HCEC 1CT (cell line): ENCODE measurements at regions not wholly inside any gene's neighbourhood (a gene's known extent, or its start where the extent isn't known, plus 50 kb on each side); places are given as distances from the start of the nearest gene placed in this dataset.

Experiments
- DNase-seq: peaks from one replicate; pipeline ENCODE4 v3.0.0-alpha.2; 2017

GRCh38 chr10:8946451-8946850 lies 892.0 kb downstream of the GATA3 start:
- DNase-seq = no peak

- DNase-seq = no peak
These were observed 896.5 kb downstream of the GATA3 start for GRCh38 chr10:8950978-8951377.

GRCh38 chr10:8951440-8952089 lies 897.1 kb downstream of the GATA3 start:
- no peak for DNase-seq

- no peak for DNase-seq
These were observed 901.9 kb downstream of the GATA3 start for GRCh38 chr10:8956400-8956799.

GRCh38 chr10:8962249-8962648 lies 907.8 kb downstream of the GATA3 start:
- no peak for DNase-seq

GRCh38 chr10:8967061-8967460 lies 912.6 kb downstream of the GATA3 start:
- DNase-seq = peak; percentile 32

- DNase-seq = no peak
These were observed 915.4 kb downstream of the GATA3 start for GRCh38 chr10:8969853-8970252.

- no peak for DNase-seq
These were observed 921.0 kb downstream of the GATA3 start for GRCh38 chr10:8975535-8975934.

GRCh38 chr10:8978100-8978499 lies 923.6 kb downstream of the GATA3 start:
- DNase-seq = no peak

- DNase-seq = no peak
These were observed 925.5 kb downstream of the GATA3 start for GRCh38 chr10:8979976-8980375.

- no peak for DNase-seq
These were observed 926.8 kb downstream of the GATA3 start for GRCh38 chr10:8981277-8981676.

GRCh38 chr10:8985651-8986050 lies 931.2 kb downstream of the GATA3 start:
- no peak for DNase-seq

- no peak for DNase-seq
These were observed 932.5 kb downstream of the GATA3 start for GRCh38 chr10:8986975-8987374.

- no peak for DNase-seq
These were observed 933.2 kb downstream of the GATA3 start for GRCh38 chr10:8987712-8988111.

GRCh38 chr10:8990280-8990987 lies 935.9 kb downstream of the GATA3 start:
- no peak for DNase-seq

- DNase-seq = no peak
These were observed 937.5 kb downstream of the GATA3 start for GRCh38 chr10:8992009-8992408.

GRCh38 chr10:8993864-8994263 lies 939.4 kb downstream of the GATA3 start:
- DNase-seq = no peak

- DNase-seq = peak; percentile 62
These were observed 944.3 kb downstream of the GATA3 start for GRCh38 chr10:8998751-8999150.

- no peak for DNase-seq
These were observed 948.6 kb downstream of the GATA3 start for GRCh38 chr10:9003122-9003521.

- DNase-seq = no peak
These were observed 950.2 kb downstream of the GATA3 start for GRCh38 chr10:9004736-9005135.

- no peak for DNase-seq
These were observed 955.0 kb downstream of the GATA3 start for GRCh38 chr10:9009505-9009904.

- no peak for DNase-seq
These were observed 955.6 kb downstream of the GATA3 start for GRCh38 chr10:9010093-9010492.

- DNase-seq = peak; percentile 52
These were observed 956.6 kb downstream of the GATA3 start for GRCh38 chr10:9010931-9011670.

GRCh38 chr10:9012312-9012711 lies 957.8 kb downstream of the GATA3 start:
- DNase-seq = peak; percentile 81
